Spleen (tissue), 11 donors: ENCODE measurements at regions not wholly inside any gene's neighbourhood (a gene's known extent, or its start where the extent isn't known, plus 50 kb on each side); places are given as distances from the start of the nearest gene placed in this dataset.

ENCODE experiments used
- DNase-seq: peaks from one replicate; pipeline ENCODE4 v3.0.0-alpha.2; 2020
- H3K27ac ChIP-seq, 8 donors: fragments of 200-600 bp; sonication (generic) in 7 of 8; 1 replicate in 4 of 8; 2 replicates in 4 of 8; pipeline versions ENCODE4 v1.5.0 to v1.8.0; 2016 to 2021; ENCODE audit warnings: inconsistent platforms in 4 of 8, mild to moderate bottlenecking in 4 of 8, moderate library complexity in 1 of 8
- H3K27me3 ChIP-seq, 7 donors: fragments of 200-600 bp; sonication (generic) in 6 of 7; replicated peaks in 1 of 7; 1 replicate in 4 of 7; 2 replicates in 3 of 7; pipeline versions ENCODE4 v1.5.0 to v1.8.0; 2016 to 2021; ENCODE audit warnings: inconsistent platforms in 3 of 7, mild to moderate bottlenecking in 1 of 7
- H3K36me3 ChIP-seq, 6 donors: fragments of 200-600 bp; sonication (generic) in 5 of 6; 1 replicate in 4 of 6; 2 replicates in 2 of 6; pipeline versions ENCODE4 v1.5.0 to v1.8.0; 2016 to 2021; ENCODE audit warnings: inconsistent platforms in 2 of 6
- H3K4me1 ChIP-seq, 6 donors: fragments of 200-600 bp; sonication (generic) in 5 of 6; 1 replicate in 3 of 6; 2 replicates in 3 of 6; pipeline versions ENCODE4 v1.5.0 to v1.8.0; 2016 to 2021; ENCODE audit warnings: inconsistent platforms in 3 of 6
- H3K4me3 ChIP-seq, 8 donors: fragments of 200-600 bp; sonication (generic) in 7 of 8; 1 replicate in 4 of 8; 2 replicates in 4 of 8; pipeline versions ENCODE4 v1.5.0 to v1.8.0; 2016 to 2021; ENCODE audit warnings: inconsistent platforms in 4 of 8, mild to moderate bottlenecking in 4 of 8, moderate library complexity in 2 of 8
- H3K9me3 ChIP-seq, 8 donors: fragments of 200-600 bp; sonication (generic) in 7 of 8; 1 replicate in 4 of 8; 2 replicates in 4 of 8; pipeline versions ENCODE4 v1.5.0 to v1.8.0; 2016 to 2021; ENCODE audit warnings: inconsistent platforms in 4 of 8
- CTCF ChIP-seq, 11 experiments: fragments of 200-600 bp in 7 of 11; fragments of 450-650 bp in 4 of 11; sonication (generic) in 4 of 11; IDR thresholded peaks in 8 of 11; conservative IDR thresholded peaks in 3 of 11; 1 replicate in 7 of 11; 2 replicates in 4 of 11; pipeline versions ENCODE4 v1.4.0 to v1.8.0; 2016 to 2021; ENCODE audit warnings: antibody characterized with exemption in 11 of 11, inconsistent platforms in 4 of 11, mild to moderate bottlenecking in 1 of 11
- POLR2A ChIP-seq, 3 donors: fragments of 450-650 bp; IDR thresholded peaks; one replicate each; pipeline ENCODE4 v1.5.1; 2017; ENCODE audit warnings: antibody characterized with exemption in 3 of 3, mild to moderate bottlenecking in 1 of 3
- POLR2AphosphoS5 ChIP-seq, 3 donors: sonication (generic); formaldehyde crosslinking; IDR thresholded peaks; one replicate each; pipeline ENCODE4 v1.5.1; 2017; ENCODE audit warnings: antibody characterized with exemption in 3 of 3
- WGBS, 5 donors: extraction: QIAGEN DNeasy Blood & Tissue Kit in 3 of 5; methylation state at CpG; one replicate each; pipeline versions ENCODE4 v1.1.5 to v1.1.7; 2013 to 2018; 5-methylcytosine and 5-hydroxymethylcytosine counted together
- intact Hi-C: fragments of 100-400 bp; cut with DNase I; formaldehyde crosslinking; loops from one replicate; pipeline ENCODE4 v1.15.0; 2023; ENCODE audit warnings: low total_unique reads
- donor health status: healthy with polysubstance abuse.
- donor health status: DM: no; HTN: no; CAD: no; lungs with moderate emphysema.
- donor health status: DM: no; HTN: no; CAD: no.
- donor health status: Bipolar disorder and iron deficiency.
- donor health status: healthy.
- donor health status: DM: no; HTN: no; CAD: no.
- donor health status: DM: yes; HTN: yes; CAD: no.

- DNase-seq, result no peak
- H3K27ac ChIP-seq, result no peak overlapping the region
- WGBS, 5 donors, result 73 to 92% (median 87%) methylated on average over 2 of the region's 2 CpGs
Observed at GRCh38 chr1:82540006-82540405, 739.3 kb downstream of the ADGRL2 start.

GRCh38 chr1:82538876-82539275 lies 738.1 kb downstream of the ADGRL2 start:
- no peaks in the 10 kb centered on the region for H3K4me1 ChIP-seq
- H3K36me3 ChIP-seq, result no peaks in the 10 kb centered on the region
- no peak overlapping the region for H3K27ac ChIP-seq
- H3K9me3 ChIP-seq, result peaks cover 0 to 29% (median 15%) of the 10 kb centered on the region in 8 donors
- no peaks in the 10 kb centered on the region for H3K27me3 ChIP-seq
- no peak overlapping the region for H3K4me3 ChIP-seq
- TF ChIP-seq POLR2A (IDR thresholded peaks at IDR 0.05) (no peak), CTCF (IDR thresholded peaks at IDR 0.05 in 8 of 11, conservative IDR thresholded peaks at IDR 0.05 in 3 of 11) (no peak), POLR2AphosphoS5 (IDR thresholded peaks at IDR 0.05) (no peak)
- no peak for DNase-seq
- intact Hi-C loops, result no loop called here

More at GRCh38 chr1:82540006-82540405, 739.3 kb downstream of the ADGRL2 start:
- no peaks in the 10 kb centered on the region for H3K36me3 ChIP-seq
- intact Hi-C loops, result no loop called here
- no peak overlapping the region for H3K4me3 ChIP-seq
- TF ChIP-seq POLR2AphosphoS5 (IDR thresholded peaks at IDR 0.05) (no peak), POLR2A (IDR thresholded peaks at IDR 0.05) (no peak), CTCF (IDR thresholded peaks at IDR 0.05 in 8 of 11, conservative IDR thresholded peaks at IDR 0.05 in 3 of 11) (no peak)
- peaks cover 0 to 36% (median 24%) of the 10 kb centered on the region in 8 donors for H3K9me3 ChIP-seq
- no peaks in the 10 kb centered on the region for H3K4me1 ChIP-seq
- H3K27me3 ChIP-seq, result no peaks in the 10 kb centered on the region

- no peaks in the 10 kb centered on the region for H3K27me3 ChIP-seq
- DNase-seq, result no peak
- intact Hi-C loops, result no loop called here
- no peak overlapping the region for H3K4me3 ChIP-seq
- 89 to 95% (median 90%) methylated on average over 6 of the region's 6 CpGs for WGBS, 5 donors
- TF ChIP-seq CTCF (IDR thresholded peaks at IDR 0.05 in 8 of 11, conservative IDR thresholded peaks at IDR 0.05 in 3 of 11), result no peak
- TF ChIP-seq POLR2A (IDR thresholded peaks at IDR 0.05), result no peak
- TF ChIP-seq POLR2AphosphoS5 (IDR thresholded peaks at IDR 0.05), result no peak
- H3K4me1 ChIP-seq, result no peaks in the 10 kb centered on the region
- H3K27ac ChIP-seq, result no peak overlapping the region
- H3K36me3 ChIP-seq, result no peaks in the 10 kb centered on the region
- peaks cover 0 to 17% (median 7%) of the 10 kb centered on the region in 8 donors for H3K9me3 ChIP-seq
Observed at GRCh38 chr1:82534996-82535395, 734.3 kb downstream of the ADGRL2 start.

GRCh38 chr1:82525378-82525777 lies 724.6 kb downstream of the ADGRL2 start:
- H3K4me3 ChIP-seq, result no peak overlapping the region
- TF ChIP-seq POLR2A (IDR thresholded peaks at IDR 0.05) (no peak), POLR2AphosphoS5 (IDR thresholded peaks at IDR 0.05) (no peak), CTCF (IDR thresholded peaks at IDR 0.05 in 8 of 11, conservative IDR thresholded peaks at IDR 0.05 in 3 of 11) (no peak)
- H3K9me3 ChIP-seq, result peaks cover 0 to 14% (median 5%) of the 10 kb centered on the region in 8 donors
- no peaks in the 10 kb centered on the region for H3K36me3 ChIP-seq
- no peaks in the 10 kb centered on the region for H3K4me1 ChIP-seq
- DNase-seq, result no peak
- intact Hi-C loops, result no loop called here
- H3K27ac ChIP-seq, result no peak overlapping the region
- H3K27me3 ChIP-seq, result no peaks in the 10 kb centered on the region
